Left lobe of liver (tissue), 2 donors: ENCODE measurements at regions not wholly inside any gene's neighbourhood (a gene's known extent, or its start where the extent isn't known, plus 50 kb on each side); places are given as distances from the start of the nearest gene placed in this dataset.

Source experiments
- ATAC-seq: fragments of 200-7000 bp; cut with Tn5 transposase; one replicate; pipeline ENCODE4 v1.9.1; 2020; ENCODE audit warnings: mild to moderate bottlenecking, moderate library complexity
- DNase-seq: peaks from one replicate; pipeline ENCODE4 v3.0.0-alpha.2; 2020; ENCODE audit warnings: low spot score
- donor health status: DM: no; HTN: no; CAD: no; lungs with moderate emphysema.
- donor health status: DM: no; HTN: yes; CAD: no.

GRCh38 chr16:51453251-51453650, 302.2 kb upstream of the SALL1 start:
- no peak for DNase-seq
- no peak for ATAC-seq

GRCh38 chr16:51450909-51451308, 299.8 kb upstream of the SALL1 start:
- peak; percentile 71 for DNase-seq
- peak; percentile 95 for ATAC-seq

- ATAC-seq = no peak
- no peak for DNase-seq
Observed at GRCh38 chr16:51450376-51450775, 299.3 kb upstream of the SALL1 start.

DNA sequence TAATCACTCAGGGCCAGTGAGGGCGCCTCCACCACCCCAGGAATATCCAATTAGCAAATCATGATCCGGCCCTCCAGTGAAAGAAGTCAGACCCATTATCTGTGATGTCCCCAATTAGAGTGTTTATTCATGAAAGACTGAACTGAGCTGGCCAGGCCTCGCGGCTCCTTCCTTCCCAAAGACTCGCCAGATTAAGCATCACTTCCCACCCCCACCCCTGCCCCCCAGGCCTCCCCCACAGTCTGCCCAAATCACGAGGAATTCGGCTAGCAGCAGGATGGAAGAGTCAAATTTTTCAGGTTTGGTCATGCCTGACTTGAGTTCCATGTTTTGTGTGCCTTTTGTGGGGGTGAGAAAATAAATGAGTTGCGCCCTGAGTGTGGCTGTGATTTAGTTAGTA, 298.4 kb upstream of the SALL1 start:
- ATAC-seq (no peak), DNase-seq (no peak)

GRCh38 chr16:51445250-51445649, 294.2 kb upstream of the SALL1 start:
- ATAC-seq (peak; percentile 53), DNase-seq (no peak)

GRCh38 chr16:51443934-51444333, 292.9 kb upstream of the SALL1 start:
- no peak for ATAC-seq
- no peak for DNase-seq

- ATAC-seq (no peak), DNase-seq (no peak)
Observed at GRCh38 chr16:51442141-51442870, 291.2 kb upstream of the SALL1 start.

DNA sequence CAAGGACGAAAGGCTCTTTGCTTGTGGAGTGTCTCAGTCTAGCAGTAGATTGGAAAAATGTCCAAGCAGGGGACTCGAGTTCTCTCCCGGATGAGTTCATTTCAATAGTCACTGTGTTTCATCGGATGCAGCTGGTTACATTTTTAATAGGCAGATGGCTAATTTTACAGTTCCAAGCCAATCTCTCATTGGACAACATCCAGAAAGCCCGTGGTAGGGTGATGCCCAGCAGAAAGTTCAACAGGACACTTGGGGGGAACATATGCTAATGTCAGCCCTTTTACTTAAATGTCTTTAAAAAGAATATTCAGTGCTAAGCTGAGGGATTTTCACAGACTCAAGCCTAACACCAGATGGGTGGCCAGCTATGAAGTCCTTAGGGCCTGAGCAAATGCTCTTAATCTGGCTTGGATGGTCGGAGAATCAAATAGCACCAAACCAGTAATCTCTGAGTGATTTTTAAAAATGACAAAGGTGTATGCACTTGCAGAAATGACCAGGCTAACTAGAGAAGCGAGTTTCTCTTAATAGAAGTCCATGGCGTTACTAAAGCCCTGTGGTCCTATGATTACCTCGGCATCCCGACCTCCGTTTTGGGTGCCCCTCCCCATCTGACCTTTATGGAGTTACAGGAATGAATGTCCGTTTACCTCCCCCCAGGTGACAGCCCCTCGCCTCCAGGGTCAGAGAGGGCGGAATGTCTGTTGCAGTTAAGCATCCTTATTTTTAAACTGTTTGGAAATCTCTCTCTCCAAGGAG, 289.2 kb upstream of the SALL1 start:
- DNase-seq (no peak), ATAC-seq (no peak)

GRCh38 chr16:51439271-51439670, 288.2 kb upstream of the SALL1 start:
- no peak for DNase-seq
- no peak for ATAC-seq

GRCh38 chr16:51436742-51437141, 285.7 kb upstream of the SALL1 start:
- ATAC-seq (no peak), DNase-seq (no peak)

DNA sequence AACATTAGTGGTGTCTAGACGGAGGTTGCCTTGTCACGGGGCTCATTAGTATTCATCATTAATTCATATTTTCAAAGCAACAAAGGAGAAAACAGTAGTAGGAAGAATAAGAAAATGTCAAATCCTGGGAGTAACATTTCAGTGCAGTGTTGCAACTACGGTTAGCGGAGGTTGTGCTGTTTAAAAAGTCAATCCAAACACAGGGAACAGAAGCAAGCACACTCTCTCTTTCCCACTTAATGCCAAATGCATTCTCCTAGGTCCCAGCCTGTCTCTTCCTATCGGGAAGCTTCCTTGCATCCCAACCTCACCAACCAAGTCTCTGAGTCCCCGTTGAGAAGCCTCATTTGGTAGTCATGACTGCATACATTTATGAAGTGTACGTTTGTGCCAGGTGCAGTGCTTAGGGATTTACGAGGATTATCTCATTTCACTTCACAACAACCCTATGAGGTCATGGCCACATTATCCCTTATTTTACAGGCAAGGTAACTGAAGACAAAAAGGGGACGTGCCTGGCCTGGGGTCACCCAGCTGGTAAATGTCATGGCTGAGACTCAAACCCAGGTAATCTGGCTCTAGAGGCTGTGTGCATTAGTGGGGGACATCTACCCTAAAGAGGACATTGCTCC, 283.6 kb upstream of the SALL1 start:
- ATAC-seq (peak; percentile 71), DNase-seq (no peak)

DNA sequence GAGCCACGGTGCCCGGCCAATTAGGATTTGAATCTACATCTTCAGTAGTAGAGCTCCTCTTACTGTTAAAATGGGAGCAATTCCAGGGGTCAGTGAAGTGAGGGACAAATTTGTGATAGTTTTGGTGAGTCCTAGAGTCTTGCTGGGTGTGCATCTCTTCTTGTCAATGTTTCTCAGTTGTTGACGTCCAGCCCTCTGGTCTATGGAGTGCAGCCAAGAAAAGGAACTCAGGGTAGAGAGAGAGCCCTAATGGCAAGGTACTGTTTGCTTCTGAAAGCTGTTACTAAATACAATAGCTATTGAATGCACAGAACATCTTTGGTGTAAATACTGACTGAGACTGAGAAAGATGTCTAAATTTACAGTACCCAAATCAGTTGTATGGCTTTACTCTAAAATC, 282.5 kb upstream of the SALL1 start:
- ATAC-seq = peak; percentile 71
- DNase-seq = no peak

GRCh38 chr16:51431517-51432241, 280.6 kb upstream of the SALL1 start:
- no peak for DNase-seq
- peak; percentile 39 for ATAC-seq

- no peak for DNase-seq
- no peak for ATAC-seq
Observed at GRCh38 chr16:51430716-51431369, 279.8 kb upstream of the SALL1 start.

DNA sequence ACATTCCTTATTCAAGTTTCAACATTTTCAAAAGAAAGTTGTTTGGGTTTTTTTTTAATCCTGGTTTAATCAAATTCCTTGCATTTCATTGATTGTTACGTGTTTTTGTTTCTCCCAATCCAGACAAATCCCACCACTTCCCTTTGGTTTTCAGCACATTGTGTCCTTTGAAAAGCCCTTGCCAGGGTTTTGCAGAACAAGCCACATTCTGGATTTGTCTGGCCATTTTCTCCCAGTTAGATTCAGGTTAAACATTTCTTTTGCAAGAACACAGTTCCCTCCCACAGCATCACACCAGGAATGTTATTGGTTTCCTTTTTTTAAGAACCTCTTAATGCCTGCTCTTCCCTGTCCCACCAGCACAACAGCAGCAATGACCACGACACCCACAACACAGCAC, 278.0 kb upstream of the SALL1 start:
- DNase-seq (no peak), ATAC-seq (no peak)

- DNase-seq (no peak), ATAC-seq (peak; percentile 68)
Observed at GRCh38 chr16:51427085-51427484, 276.0 kb upstream of the SALL1 start.

- ATAC-seq = no peak
- no peak for DNase-seq
Observed at GRCh38 chr16:51426276-51426675, 275.2 kb upstream of the SALL1 start.

GRCh38 chr16:51420247-51420646, 269.2 kb upstream of the SALL1 start:
- ATAC-seq (peak; percentile 33), DNase-seq (no peak)

GRCh38 chr16:51419768-51420167, 268.7 kb upstream of the SALL1 start:
- ATAC-seq = no peak

DNA sequence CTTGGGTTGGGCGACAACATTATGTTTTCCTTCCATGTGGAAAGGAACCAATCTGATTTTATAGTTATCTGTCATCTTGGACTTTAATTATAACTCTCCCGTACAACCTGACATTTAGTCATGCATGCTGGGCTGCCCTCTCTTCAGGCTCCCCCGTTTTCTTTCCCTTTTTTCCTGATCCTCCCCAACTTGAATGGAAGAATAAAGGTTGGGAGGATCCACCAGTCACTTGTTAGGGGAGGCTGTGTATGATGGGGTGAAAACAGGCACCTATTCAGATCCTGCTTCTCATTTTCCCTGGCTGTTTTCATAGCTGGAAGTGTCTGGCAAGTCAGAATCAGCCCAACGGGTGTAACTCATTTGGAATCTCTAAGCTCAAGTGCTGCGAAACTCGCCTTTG, 267.2 kb upstream of the SALL1 start:
- ATAC-seq (no peak), DNase-seq (no peak)

More at GRCh38 chr16:51419768-51420167, 268.7 kb upstream of the SALL1 start:
- DNase-seq = no peak

GRCh38 chr16:51416926-51417325, 265.9 kb upstream of the SALL1 start:
- DNase-seq (no peak), ATAC-seq (no peak)
